Fibroblast of lung (primary cell): ENCODE measurements at regions not wholly inside any gene's neighbourhood (a gene's known extent, or its start where the extent isn't known, plus 50 kb on each side); places are given as distances from the start of the nearest gene placed in this dataset.
"Not testable (repeated sequence)": the region's sequence is repeated elsewhere in the genome, so short reads cannot be mapped to it uniquely, and the experiment has no call there.

ENCODE experiments used
- DNase-seq, 2 donors: peaks; one replicate each; pipeline versions ENCODE4 v3.0.0 to v3.0.0-alpha.2; 2010; ENCODE audit warnings: low read depth in 2 of 2
- H2AFZ ChIP-seq: 2 replicates; pipeline ENCODE4 v1.5.1; 2012; ENCODE audit warnings: low read length, control low read depth, inconsistent platforms
- H3K27ac ChIP-seq: 2 replicates; pipeline ENCODE4 v1.5.1; 2011; ENCODE audit warnings: low read length, control low read depth; ENCODE audit not compliant: insufficient read depth
- H3K27me3 ChIP-seq: 2 replicates; pipeline ENCODE4 v1.5.1; 2011; ENCODE audit warnings: mild to moderate bottlenecking, low read length; ENCODE audit not compliant: control insufficient read depth, insufficient read depth
- H3K36me3 ChIP-seq: 2 replicates; pipeline ENCODE4 v1.5.1; 2011; ENCODE audit warnings: low read length; ENCODE audit not compliant: control insufficient read depth, insufficient read depth
- H3K4me1 ChIP-seq: 2 replicates; pipeline ENCODE4 v1.5.1; 2011; ENCODE audit warnings: low read length; ENCODE audit not compliant: control insufficient read depth, insufficient read depth; ENCODE audit errors: extremely low read depth
- H3K4me2 ChIP-seq: 2 replicates; pipeline ENCODE4 v1.5.1; 2011; ENCODE audit warnings: low read length, control low read depth; ENCODE audit not compliant: insufficient read depth; ENCODE audit errors: extremely low read depth
- H3K4me3 ChIP-seq, 4 experiments: fragments of 200-600 bp in 1 of 4; sonication (generic) in 1 of 4; replicated peaks in 1 of 4; 2 replicates each; pipeline ENCODE4 v1.5.1; 2011 to 2016; ENCODE audit warnings: low read length in 4 of 4, low read depth in 3 of 4, mild to moderate bottlenecking in 3 of 4, control low read depth in 2 of 4, inconsistent platforms in 1 of 4, mixed read lengths in 1 of 4; ENCODE audit not compliant: insufficient read depth in 1 of 4; ENCODE audit errors: control extremely low read depth in 1 of 4
- H3K79me2 ChIP-seq: 2 replicates; pipeline ENCODE4 v1.5.1; 2012; ENCODE audit warnings: mild to moderate bottlenecking, low read length, inconsistent platforms; ENCODE audit not compliant: control insufficient read depth, insufficient read depth
- H3K9ac ChIP-seq: 2 replicates; pipeline ENCODE4 v1.5.1; 2011; ENCODE audit warnings: mild to moderate bottlenecking, low read length, control low read depth; ENCODE audit not compliant: insufficient read depth
- H3K9me3 ChIP-seq: 2 replicates; pipeline ENCODE4 v1.5.1; 2012; ENCODE audit warnings: low read depth, low read length; ENCODE audit not compliant: control insufficient read depth, insufficient read depth
- H4K20me1 ChIP-seq: 2 replicates; pipeline ENCODE4 v1.5.1; 2011; ENCODE audit warnings: low read length; ENCODE audit not compliant: control insufficient read depth, insufficient read depth; ENCODE audit errors: extremely low read depth
- EZH2 ChIP-seq: IDR thresholded peaks from 2 replicates; pipeline ENCODE4 v1.5.1; 2012; ENCODE audit warnings: low read length, control low read depth, mild to moderate bottlenecking; ENCODE audit errors: missing control alignments
- TF ChIP-seq, protein P1 (sequence below), 2 donors: IDR thresholded peaks in 1 of 2; conservative IDR thresholded peaks in 1 of 2; 1 replicate in 1 of 2; 2 replicates in 1 of 2; pipeline ENCODE4 v1.5.1; 2011 to 2012; ENCODE audit warnings: low read length in 2 of 2, control low read depth in 1 of 2, inconsistent platforms in 1 of 2, low read depth in 1 of 2, mild to moderate bottlenecking in 1 of 2

DNA sequence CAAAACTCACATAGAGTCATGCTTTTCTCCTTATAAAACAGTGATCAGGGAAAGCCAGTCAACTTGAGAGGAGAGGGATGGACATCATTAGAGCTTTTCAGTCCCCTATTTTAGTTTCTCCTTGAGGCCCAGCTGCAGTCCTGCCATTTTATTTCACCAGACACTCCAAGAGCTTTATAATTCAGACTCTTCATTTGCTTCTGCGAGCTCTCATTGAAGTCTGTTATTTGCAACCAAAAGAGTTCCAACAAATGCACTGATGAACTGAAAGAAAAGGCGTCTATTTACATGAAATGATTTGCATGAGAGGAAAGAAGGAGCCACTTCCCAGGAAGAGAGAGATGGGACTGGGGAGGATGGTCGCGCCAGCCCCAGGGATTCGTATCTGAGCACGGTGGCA lies 86.8 kb downstream of the NDUFA12 start:
- Histone ChIP-seq H3K4me1 (no peaks in the 10 kb centered on the region), H3K36me3 (no peaks in the 10 kb centered on the region), H4K20me1 (no peaks in the 10 kb centered on the region), H2AFZ (no peak overlapping the region), H3K4me3 (no peak overlapping the region), H3K27ac (no peak overlapping the region), H3K9me3 (no peaks in the 10 kb centered on the region), H3K9ac (no peak overlapping the region), H3K79me2 (no peaks in the 10 kb centered on the region), H3K4me2 (no peak overlapping the region), H3K27me3 (no peaks in the 10 kb centered on the region)
- no peak for DNase-seq
- no peak for TF ChIP-seq EZH2
- TF ChIP-seq, protein P1, sequence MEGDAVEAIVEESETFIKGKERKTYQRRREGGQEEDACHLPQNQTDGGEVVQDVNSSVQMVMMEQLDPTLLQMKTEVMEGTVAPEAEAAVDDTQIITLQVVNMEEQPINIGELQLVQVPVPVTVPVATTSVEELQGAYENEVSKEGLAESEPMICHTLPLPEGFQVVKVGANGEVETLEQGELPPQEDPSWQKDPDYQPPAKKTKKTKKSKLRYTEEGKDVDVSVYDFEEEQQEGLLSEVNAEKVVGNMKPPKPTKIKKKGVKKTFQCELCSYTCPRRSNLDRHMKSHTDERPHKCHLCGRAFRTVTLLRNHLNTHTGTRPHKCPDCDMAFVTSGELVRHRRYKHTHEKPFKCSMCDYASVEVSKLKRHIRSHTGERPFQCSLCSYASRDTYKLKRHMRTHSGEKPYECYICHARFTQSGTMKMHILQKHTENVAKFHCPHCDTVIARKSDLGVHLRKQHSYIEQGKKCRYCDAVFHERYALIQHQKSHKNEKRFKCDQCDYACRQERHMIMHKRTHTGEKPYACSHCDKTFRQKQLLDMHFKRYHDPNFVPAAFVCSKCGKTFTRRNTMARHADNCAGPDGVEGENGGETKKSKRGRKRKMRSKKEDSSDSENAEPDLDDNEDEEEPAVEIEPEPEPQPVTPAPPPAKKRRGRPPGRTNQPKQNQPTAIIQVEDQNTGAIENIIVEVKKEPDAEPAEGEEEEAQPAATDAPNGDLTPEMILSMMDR (conservative IDR thresholded peaks at IDR 0.05 in 1 of 2, IDR thresholded peaks at IDR 0.05 in 1 of 2; ENCODE audit: low read depth in 1 of 2, low read length in 2 of 2) = no peak

DNA sequence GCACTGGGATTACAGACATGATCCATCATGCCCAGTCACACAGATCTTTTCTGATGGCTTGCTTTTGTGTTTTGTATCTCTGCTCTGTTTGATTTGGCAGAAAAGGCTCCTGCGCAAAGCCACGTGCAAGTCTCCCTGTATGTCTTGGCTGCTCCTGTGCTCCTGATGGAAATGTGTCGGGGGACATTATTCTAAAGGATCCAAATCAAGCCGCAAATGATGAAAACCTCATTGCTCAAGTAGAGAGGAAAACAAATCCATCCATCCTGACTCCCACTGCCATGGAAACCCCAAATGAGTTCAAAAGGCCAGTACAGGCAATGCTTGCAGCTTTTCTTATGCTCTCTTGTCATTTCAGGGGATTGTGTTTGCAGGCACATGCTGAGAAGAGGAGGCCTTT lies 93.8 kb downstream of the NDUFA12 start:
- Histone ChIP-seq H2AFZ (no peak overlapping the region), H4K20me1 (no peaks in the 10 kb centered on the region), H3K4me3 (no peak overlapping the region), H3K4me2 (no peak overlapping the region), H3K79me2 (no peaks in the 10 kb centered on the region), H3K4me1 (no peaks in the 10 kb centered on the region), H3K9me3 (no peaks in the 10 kb centered on the region), H3K27me3 (peaks cover 2% of the 10 kb centered on the region), H3K9ac (no peak overlapping the region), H3K36me3 (no peaks in the 10 kb centered on the region), H3K27ac (no peak overlapping the region)
- TF ChIP-seq, protein P1 (conservative IDR thresholded peaks at IDR 0.05 in 1 of 2, IDR thresholded peaks at IDR 0.05 in 1 of 2; ENCODE audit: low read depth in 1 of 2, low read length in 2 of 2) = no peak
- no peak for DNase-seq

DNA sequence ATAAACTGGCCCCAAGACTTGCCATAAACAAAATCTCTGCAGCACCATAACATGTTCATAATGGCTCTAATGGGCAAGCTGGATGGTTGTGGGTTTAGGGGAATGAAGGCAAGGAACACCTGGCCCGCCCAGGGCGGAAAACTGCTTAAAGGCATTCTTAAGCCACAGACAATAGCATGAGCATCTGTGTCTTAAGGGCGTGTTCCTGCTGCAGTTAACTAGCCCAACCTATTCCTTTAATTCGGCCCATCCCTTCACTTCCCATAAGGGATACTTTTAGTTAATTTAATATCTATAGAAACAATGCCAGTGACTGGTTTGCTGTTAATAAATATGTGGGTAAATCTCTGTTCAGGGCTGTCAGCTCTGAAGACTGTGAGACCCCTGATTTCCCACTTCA lies 97.7 kb downstream of the NDUFA12 start:
- not testable (repeated sequence) for H3K9ac ChIP-seq, H3K9me3 ChIP-seq, H4K20me1 ChIP-seq, H3K79me2 ChIP-seq, DNase-seq, H3K4me1 ChIP-seq, H3K4me3 ChIP-seq, H3K27ac ChIP-seq, H3K36me3 ChIP-seq, H2AFZ ChIP-seq, H3K4me2 ChIP-seq, H3K27me3 ChIP-seq

DNA sequence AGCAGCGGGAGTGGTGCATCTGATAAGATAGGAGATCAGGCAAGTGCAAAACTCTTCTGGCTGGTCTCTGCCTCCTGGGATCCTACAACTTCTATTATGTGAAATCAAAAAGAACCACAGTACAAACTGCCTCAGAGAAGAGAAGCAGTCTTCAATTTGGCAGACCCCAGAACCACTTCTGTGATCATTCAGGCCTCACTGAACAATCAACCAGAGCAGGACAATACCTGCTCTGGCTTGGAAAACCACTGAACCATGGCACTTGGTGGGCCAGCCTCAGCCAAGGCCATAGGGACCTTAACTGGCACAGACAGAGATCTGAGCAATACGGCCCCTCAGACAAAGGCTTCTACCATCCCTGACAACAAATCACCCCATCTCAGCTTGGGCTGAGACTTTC lies 103.0 kb downstream of the NDUFA12 start:
- no peaks in the 10 kb centered on the region for H4K20me1 ChIP-seq
- peaks cover 2% of the 10 kb centered on the region for H3K27me3 ChIP-seq
- H3K4me1 ChIP-seq = no peaks in the 10 kb centered on the region
- H3K36me3 ChIP-seq = no peaks in the 10 kb centered on the region
- H3K9ac ChIP-seq = no peak overlapping the region
- TF ChIP-seq EZH2 = no peak
- TF ChIP-seq, protein P1 (conservative IDR thresholded peaks at IDR 0.05 in 1 of 2, IDR thresholded peaks at IDR 0.05 in 1 of 2; ENCODE audit: low read depth in 1 of 2, low read length in 2 of 2) = no peak
- H3K4me3 ChIP-seq = no peak overlapping the region
- no peaks in the 10 kb centered on the region for H3K79me2 ChIP-seq
- DNase-seq = no peak
- no peak overlapping the region for H2AFZ ChIP-seq
- H3K9me3 ChIP-seq = no peaks in the 10 kb centered on the region
- H3K4me2 ChIP-seq = no peak overlapping the region
- H3K27ac ChIP-seq = no peak overlapping the region
